A673 (cell line): ENCODE measurements at regions not wholly inside any gene's neighbourhood (a gene's known extent, or its start where the extent isn't known, plus 50 kb on each side); places are given as distances from the start of the nearest gene placed in this dataset.
"Not testable (repeated sequence)": the region's sequence is repeated elsewhere in the genome, so short reads cannot be mapped to it uniquely, and the experiment has no call there.

Experiments
- BruUV-seq: library from RNA; stranded (reverse); fragments of 400-500 nt; replicated peaks from 2 replicates; lab custom pipeline; 2021; lab: Mats Ljungman, UMichigan
- CTCF ChIA-PET: fragments of 300-600 bp; sonication (Branson Sonifier 250); formaldehyde crosslinking; loops from one replicate; lab custom pipeline; 2022; ENCODE audit warnings: antibody characterized with exemption; lab: Charles Lee
- POLR2A ChIA-PET: fragments of 300-600 bp; sonication (Branson Sonifier 250); formaldehyde crosslinking; loops from one replicate; lab custom pipeline; 2022; ENCODE audit warnings: antibody characterized with exemption; ENCODE audit not compliant: low non-redundant PET; lab: Charles Lee
- DNase-seq: peaks from one replicate; pipeline ENCODE4 v3.0.0-alpha.2; 2015; ENCODE audit warnings: low spot score
- H3K27ac ChIP-seq: fragments of 200-600 bp; sonication (generic); 2 replicates; pipeline ENCODE4 v1.5.1; 2016; ENCODE audit warnings: mixed run types, low read depth, mild to moderate bottlenecking, mixed read lengths, antibody characterized with exemption, low read length; ENCODE audit not compliant: poor library complexity, severe bottlenecking
- H3K27me3 ChIP-seq: fragments of 200-600 bp; sonication (generic); replicated peaks from 2 replicates; pipeline ENCODE4 v1.6.1; 2017; ENCODE audit warnings: mixed run types, low read depth, mild to moderate bottlenecking, mixed read lengths, antibody characterized with exemption, low read length; ENCODE audit not compliant: insufficient read depth, poor library complexity
- H3K36me3 ChIP-seq: fragments of 200-600 bp; sonication (generic); 2 replicates; pipeline ENCODE4 v1.6.1; 2016; ENCODE audit warnings: mixed run types, mild to moderate bottlenecking, mixed read lengths, antibody characterized with exemption, low read length; ENCODE audit not compliant: insufficient read depth, poor library complexity, severe bottlenecking
- H3K4me1 ChIP-seq: fragments of 200-600 bp; sonication (generic); 2 replicates; pipeline ENCODE4 v1.6.1; 2017; ENCODE audit warnings: mixed run types, mild to moderate bottlenecking, mixed read lengths, antibody characterized with exemption, low read length; ENCODE audit not compliant: insufficient read depth, poor library complexity, severe bottlenecking
- H3K4me3 ChIP-seq: fragments of 200-600 bp; sonication (generic); 2 replicates; pipeline ENCODE4 v1.5.1; 2016; ENCODE audit warnings: low read depth, mixed run types, mild to moderate bottlenecking, mixed read lengths, low read length; ENCODE audit not compliant: poor library complexity, severe bottlenecking
- H3K9me3 ChIP-seq: fragments of 200-600 bp; sonication (generic); 2 replicates; pipeline ENCODE4 v1.6.1; 2016; ENCODE audit warnings: mixed run types, low read depth, mild to moderate bottlenecking, mixed read lengths, antibody characterized with exemption, low read length; ENCODE audit not compliant: poor library complexity, severe bottlenecking
- EZH2 ChIP-seq: fragments of 200-600 bp; sonication (generic); IDR thresholded peaks from 2 replicates; pipeline ENCODE4 v1.6.1; 2017; ENCODE audit warnings: borderline replicate concordance, low read depth, mild to moderate bottlenecking, mixed read lengths, antibody characterized with exemption, low read length; ENCODE audit not compliant: poor library complexity, severe bottlenecking
- intact Hi-C: fragments of 100-400 bp; cut with micrococcal nuclease; formaldehyde crosslinking; loops from one replicate; pipeline ENCODE4 v1.10.0; 2022; ENCODE audit not compliant: unreplicated experiment
- TF ChIP-seq, protein P1 (sequence below): fragments of 300-800, 200-600 bp; sonication (generic); conservative IDR thresholded peaks from 2 replicates; pipeline ENCODE4 v1.5.1; 2017; ENCODE audit warnings: low read depth, mild to moderate bottlenecking, antibody characterized with exemption, low read length, moderate library complexity, mixed read lengths

GRCh38 chr5:118069452-118069851 is 918.9 kb downstream of the DTWD2 start:
- no TSS peak for BruUV-seq
- Histone ChIP-seq H3K27me3 (no peaks in the 10 kb centered on the region), H3K27ac (no peak overlapping the region), H3K4me1 (no peaks in the 10 kb centered on the region), H3K4me3 (no peak overlapping the region), H3K36me3 (no peaks in the 10 kb centered on the region), H3K9me3 (peaks cover 6% of the 10 kb centered on the region)
- TF ChIP-seq EZH2: no peak
- TF ChIP-seq, protein P1, sequence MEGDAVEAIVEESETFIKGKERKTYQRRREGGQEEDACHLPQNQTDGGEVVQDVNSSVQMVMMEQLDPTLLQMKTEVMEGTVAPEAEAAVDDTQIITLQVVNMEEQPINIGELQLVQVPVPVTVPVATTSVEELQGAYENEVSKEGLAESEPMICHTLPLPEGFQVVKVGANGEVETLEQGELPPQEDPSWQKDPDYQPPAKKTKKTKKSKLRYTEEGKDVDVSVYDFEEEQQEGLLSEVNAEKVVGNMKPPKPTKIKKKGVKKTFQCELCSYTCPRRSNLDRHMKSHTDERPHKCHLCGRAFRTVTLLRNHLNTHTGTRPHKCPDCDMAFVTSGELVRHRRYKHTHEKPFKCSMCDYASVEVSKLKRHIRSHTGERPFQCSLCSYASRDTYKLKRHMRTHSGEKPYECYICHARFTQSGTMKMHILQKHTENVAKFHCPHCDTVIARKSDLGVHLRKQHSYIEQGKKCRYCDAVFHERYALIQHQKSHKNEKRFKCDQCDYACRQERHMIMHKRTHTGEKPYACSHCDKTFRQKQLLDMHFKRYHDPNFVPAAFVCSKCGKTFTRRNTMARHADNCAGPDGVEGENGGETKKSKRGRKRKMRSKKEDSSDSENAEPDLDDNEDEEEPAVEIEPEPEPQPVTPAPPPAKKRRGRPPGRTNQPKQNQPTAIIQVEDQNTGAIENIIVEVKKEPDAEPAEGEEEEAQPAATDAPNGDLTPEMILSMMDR: no peak
- ChIA-PET CTCF (no interaction called here), POLR2A (no interaction called here)
- no peak for DNase-seq
- intact Hi-C loops: no loop called here

- ChIA-PET POLR2A (no interaction called here), CTCF (no interaction called here)
- Histone ChIP-seq H3K36me3 (no peaks in the 10 kb centered on the region), H3K27me3 (no peaks in the 10 kb centered on the region), H3K9me3 (peaks cover 6% of the 10 kb centered on the region), H3K4me3 (no peak overlapping the region), H3K27ac (no peak overlapping the region), H3K4me1 (no peaks in the 10 kb centered on the region)
- no TSS peak for BruUV-seq
- no peak for TF ChIP-seq EZH2
- TF ChIP-seq, protein P1: no peak
- DNase-seq: no peak
- intact Hi-C loops: no loop called here
Observed at GRCh38 chr5:118068886-118069285, 919.5 kb downstream of the DTWD2 start.

GRCh38 chr5:118063836-118064235 is 924.5 kb downstream of the DTWD2 start:
- H3K27ac ChIP-seq, H3K36me3 ChIP-seq, POLR2A ChIA-PET, H3K27me3 ChIP-seq, CTCF ChIA-PET, H3K4me1 ChIP-seq, intact Hi-C loops, DNase-seq, H3K9me3 ChIP-seq, H3K4me3 ChIP-seq, BruUV-seq: not testable (repeated sequence)

GRCh38 chr5:118060833-118061232 is 927.5 kb downstream of the DTWD2 start:
- DNase-seq: no peak
- POLR2A ChIA-PET: no interaction called here
- Histone ChIP-seq H3K9me3 (peaks cover 3% of the 10 kb centered on the region), H3K4me3 (no peak overlapping the region), H3K4me1 (no peaks in the 10 kb centered on the region), H3K27ac (no peak overlapping the region), H3K27me3 (no peaks in the 10 kb centered on the region), H3K36me3 (no peaks in the 10 kb centered on the region)
- no TSS peak for BruUV-seq
- TF ChIP-seq, protein P1: peak; percentile 26; the same call in 1 of the 2 replicates
- TF ChIP-seq EZH2: no peak
- CTCF ChIA-PET: no interaction called here
- intact Hi-C loops: no loop called here
